Trophoblast cell (in vitro differentiated cells and primary cell): ENCODE measurements at regions not wholly inside any gene's neighbourhood (a gene's known extent, or its start where the extent isn't known, plus 50 kb on each side); places are given as distances from the start of the nearest gene placed in this dataset.

Experiments
- DNase-seq, 2 donors: peaks; one replicate each; pipeline ENCODE4 v3.0.0-alpha.2; 2016
- H2AFZ ChIP-seq: 2 replicates; pipeline ENCODE4 v1.6.1; 2013; ENCODE audit warnings: low read length, moderate library complexity, mild to moderate bottlenecking; ENCODE audit not compliant: insufficient read depth, poor library complexity
- H2AK5ac ChIP-seq: 2 replicates; pipeline ENCODE4 v1.6.1; 2013; ENCODE audit warnings: mild to moderate bottlenecking, low read length
- H2BK120ac ChIP-seq: 2 replicates; pipeline ENCODE4 v1.6.1; 2013; ENCODE audit warnings: low read length, mild to moderate bottlenecking, moderate library complexity; ENCODE audit not compliant: insufficient read depth, poor library complexity
- H2BK12ac ChIP-seq: 2 replicates; pipeline ENCODE4 v1.6.1; 2013; ENCODE audit warnings: mild to moderate bottlenecking, low read length, moderate library complexity
- H2BK5ac ChIP-seq: 2 replicates; pipeline ENCODE4 v1.6.1; 2013; ENCODE audit warnings: low read length, low read depth, moderate library complexity, mild to moderate bottlenecking; ENCODE audit not compliant: poor library complexity
- H3K14ac ChIP-seq: 2 replicates; pipeline ENCODE4 v1.6.1; 2013; ENCODE audit warnings: mild to moderate bottlenecking, low read length
- H3K18ac ChIP-seq: 2 replicates; pipeline ENCODE4 v1.6.1; 2013; ENCODE audit warnings: mild to moderate bottlenecking, low read length
- H3K23ac ChIP-seq: 2 replicates; pipeline ENCODE4 v1.6.1; 2013; ENCODE audit warnings: low read length
- H3K27ac ChIP-seq: 2 replicates; pipeline ENCODE4 v1.5.1; 2013; ENCODE audit warnings: low read depth, mild to moderate bottlenecking, inconsistent platforms, low read length, moderate library complexity
- H3K27me3 ChIP-seq: 2 replicates; pipeline ENCODE4 v1.6.1; 2013; ENCODE audit warnings: inconsistent platforms, mild to moderate bottlenecking, low read length, moderate library complexity; ENCODE audit not compliant: insufficient read depth
- H3K36me3 ChIP-seq, 2 experiments: 1 replicate in 1 of 2; 2 replicates in 1 of 2; pipeline ENCODE4 v1.6.1; 2013; ENCODE audit warnings: low read length in 2 of 2, mild to moderate bottlenecking in 2 of 2, moderate library complexity in 1 of 2; ENCODE audit not compliant: insufficient read depth in 2 of 2, control insufficient read depth in 1 of 2
- H3K4ac ChIP-seq: 2 replicates; pipeline ENCODE4 v1.6.1; 2013; ENCODE audit warnings: low read depth, mild to moderate bottlenecking, low read length, moderate library complexity
- H3K4me1 ChIP-seq, 2 experiments: 1 replicate in 1 of 2; 2 replicates in 1 of 2; pipeline ENCODE4 v1.6.1; 2013; ENCODE audit warnings: low read length in 2 of 2, mild to moderate bottlenecking in 2 of 2, moderate library complexity in 1 of 2; ENCODE audit not compliant: insufficient read depth in 2 of 2, control insufficient read depth in 1 of 2
- H3K4me2 ChIP-seq: 2 replicates; pipeline ENCODE4 v1.6.1; 2013; ENCODE audit warnings: inconsistent platforms, mild to moderate bottlenecking, low read length, moderate library complexity
- H3K4me3 ChIP-seq: 2 replicates; pipeline ENCODE4 v1.5.1; 2013; ENCODE audit warnings: mild to moderate bottlenecking, low read depth, low read length, inconsistent platforms
- H3K79me1 ChIP-seq: one replicate; pipeline ENCODE4 v1.6.1; 2013; ENCODE audit warnings: low read length
- H3K79me2 ChIP-seq: 2 replicates; pipeline ENCODE4 v1.6.1; 2013; ENCODE audit warnings: low read length, mild to moderate bottlenecking; ENCODE audit not compliant: control insufficient read depth, insufficient read depth, poor library complexity
- H3K9ac ChIP-seq: 2 replicates; pipeline ENCODE4 v1.6.1; 2013; ENCODE audit warnings: mild to moderate bottlenecking, low read length
- H3K9me3 ChIP-seq: 2 replicates; pipeline ENCODE4 v1.6.1; 2013; ENCODE audit warnings: low read depth, mild to moderate bottlenecking, control low read depth, inconsistent platforms, low read length; ENCODE audit not compliant: insufficient read depth
- H4K12ac ChIP-seq: 2 replicates; pipeline ENCODE4 v1.6.1; 2013; ENCODE audit warnings: low read depth, mild to moderate bottlenecking, low read length, moderate library complexity
- H4K8ac ChIP-seq: 2 replicates; pipeline ENCODE4 v1.6.1; 2013; ENCODE audit warnings: low read depth, mild to moderate bottlenecking, low read length, moderate library complexity
- H4K91ac ChIP-seq: one replicate; pipeline ENCODE4 v1.6.1; 2013; ENCODE audit warnings: low read depth, mild to moderate bottlenecking, low read length, moderate library complexity
- WGBS: extraction: QIAGEN DNeasy Blood & Tissue Kit; methylation state at CpG from one replicate; pipeline ENCODE4 v1.1.7; 2013; ENCODE audit warnings: missing lambda C conversion rate; ENCODE audit not compliant: insufficient read length, insufficient coverage; ENCODE audit errors: extremely low coverage; 5-methylcytosine and 5-hydroxymethylcytosine counted together

DNA sequence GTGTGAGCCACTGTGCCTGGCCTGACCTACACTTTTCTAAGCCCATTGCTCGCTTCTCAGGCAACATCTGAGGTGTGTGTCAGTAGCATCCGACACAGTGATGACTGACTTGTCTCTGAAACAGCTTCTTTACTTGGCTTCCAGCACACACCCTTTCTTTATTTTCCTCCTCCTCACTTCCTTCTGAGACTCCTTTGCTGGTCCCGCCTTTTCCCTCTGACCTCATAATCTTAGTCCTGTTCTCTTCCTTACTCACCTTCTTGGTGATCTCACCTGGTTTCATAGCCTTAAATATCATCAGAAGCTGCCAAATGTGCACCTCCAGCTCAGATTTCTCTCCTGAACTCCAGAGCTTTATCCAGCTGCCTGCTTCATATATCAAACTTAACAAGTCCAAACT lies 66.6 kb upstream of the PELI1 start:
- Histone ChIP-seq H3K23ac (no peak overlapping the region), H3K79me2 (no peaks in the 10 kb centered on the region), H3K79me1 (no peaks in the 10 kb centered on the region), H3K14ac (no peak overlapping the region), H2BK5ac (no peak overlapping the region), H3K4ac (no peak overlapping the region), H4K12ac (no peak overlapping the region), H2AK5ac (no peak overlapping the region), H3K27ac (no peak overlapping the region), H2BK120ac (no peak overlapping the region), H3K4me1 (peaks cover 0 to 3% of the 10 kb centered on the region in 2 experiments), H4K8ac (no peak overlapping the region), H3K9ac (no peak overlapping the region), H3K36me3 (no peaks in the 10 kb centered on the region), H2AFZ (no peak overlapping the region), H3K4me2 (no peak overlapping the region), H3K27me3 (no peaks in the 10 kb centered on the region), H3K9me3 (no peaks in the 10 kb centered on the region), H2BK12ac (no peak overlapping the region), H4K91ac (no peak overlapping the region), H3K18ac (no peak overlapping the region), H3K4me3 (no peak overlapping the region)
- no peak for DNase-seq
- WGBS: no CpG with 5 or more reads among the region's 3 CpGs

- Histone ChIP-seq H3K36me3 (no peaks in the 10 kb centered on the region), H3K9ac (no peak overlapping the region), H3K9me3 (no peaks in the 10 kb centered on the region), H4K8ac (no peak overlapping the region), H3K4ac (no peak overlapping the region), H3K79me2 (no peaks in the 10 kb centered on the region), H2BK12ac (no peak overlapping the region), H2BK5ac (no peak overlapping the region), H4K12ac (no peak overlapping the region), H3K27ac (no peak overlapping the region), H3K4me2 (no peak overlapping the region), H3K4me1 (peaks cover 0 to 3% of the 10 kb centered on the region in 2 experiments), H2AK5ac (no peak overlapping the region), H2BK120ac (no peak overlapping the region), H4K91ac (no peak overlapping the region), H3K14ac (no peak overlapping the region), H3K18ac (no peak overlapping the region), H3K23ac (no peak overlapping the region), H3K79me1 (no peaks in the 10 kb centered on the region), H2AFZ (no peak overlapping the region), H3K27me3 (no peaks in the 10 kb centered on the region), H3K4me3 (no peak overlapping the region)
- WGBS: no CpG with 5 or more reads among the region's 6 CpGs
- DNase-seq: no peak
These were observed 67.2 kb upstream of the PELI1 start for GRCh38 chr2:64211276-64211921.

GRCh38 chr2:64212346-64212745 lies 68.1 kb upstream of the PELI1 start:
- Histone ChIP-seq H3K9me3 (no peaks in the 10 kb centered on the region), H3K36me3 (no peaks in the 10 kb centered on the region), H3K4me1 (peaks cover 0 to 3% of the 10 kb centered on the region in 2 experiments), H3K14ac (no peak overlapping the region), H3K79me2 (no peaks in the 10 kb centered on the region), H4K91ac (no peak overlapping the region), H3K79me1 (no peaks in the 10 kb centered on the region), H3K18ac (no peak overlapping the region), H2AFZ (no peak overlapping the region), H2BK5ac (no peak overlapping the region), H2BK12ac (no peak overlapping the region), H4K8ac (no peak overlapping the region), H3K27ac (no peak overlapping the region), H3K4ac (no peak overlapping the region), H3K4me3 (no peak overlapping the region), H3K9ac (no peak overlapping the region), H2BK120ac (no peak overlapping the region), H3K4me2 (no peak overlapping the region), H3K23ac (no peak overlapping the region), H4K12ac (no peak overlapping the region), H2AK5ac (no peak overlapping the region), H3K27me3 (no peaks in the 10 kb centered on the region)
- WGBS: no CpG with 5 or more reads among the region's 1 CpG
- DNase-seq: peak in 1 of 2 donors; percentile 41

- Histone ChIP-seq H3K36me3 (no peaks in the 10 kb centered on the region), H2AFZ (no peak overlapping the region), H3K14ac (no peak overlapping the region), H4K8ac (no peak overlapping the region), H3K4me3 (no peak overlapping the region), H4K12ac (no peak overlapping the region), H2AK5ac (no peak overlapping the region), H3K27ac (no peak overlapping the region), H2BK120ac (no peak overlapping the region), H3K9ac (no peak overlapping the region), H2BK5ac (no peak overlapping the region), H3K23ac (no peak overlapping the region), H3K27me3 (no peaks in the 10 kb centered on the region), H2BK12ac (no peak overlapping the region), H3K79me1 (no peaks in the 10 kb centered on the region), H3K4me1 (peaks cover 0 to 3% of the 10 kb centered on the region in 2 experiments), H3K18ac (no peak overlapping the region), H3K4me2 (no peak overlapping the region), H3K9me3 (no peaks in the 10 kb centered on the region), H4K91ac (no peak overlapping the region), H3K79me2 (no peaks in the 10 kb centered on the region), H3K4ac (no peak overlapping the region)
- WGBS: no CpG with 5 or more reads among the region's 3 CpGs
- DNase-seq: peak; percentile 18 to 52
These were observed 68.6 kb upstream of the PELI1 start for GRCh38 chr2:64212801-64213321.
